Ovary (tissue), 7 donors: ENCODE measurements at regions not wholly inside any gene's neighbourhood (a gene's known extent, or its start where the extent isn't known, plus 50 kb on each side); places are given as distances from the start of the nearest gene placed in this dataset.

ENCODE experiments used
- DNase-seq, 5 donors: peaks; one replicate each; pipeline ENCODE4 v3.0.0-alpha.2; 2019 to 2020
- H3K27ac ChIP-seq, 2 donors: fragments of 200-600 bp; one replicate each; pipeline versions ENCODE4 v1.5.1 to v1.8.0; 2019 to 2022
- H3K27me3 ChIP-seq: fragments of 200-600 bp; one replicate; pipeline ENCODE4 v1.8.0; 2022
- H3K36me3 ChIP-seq: fragments of 200-600 bp; sonication (generic); one replicate; pipeline ENCODE4 v1.5.1; 2019
- H3K4me1 ChIP-seq: one replicate; pipeline ENCODE4 v1.8.1; 2013; ENCODE audit warnings: mild to moderate bottlenecking, moderate library complexity; ENCODE audit not compliant: insufficient read depth
- H3K4me3 ChIP-seq: fragments of 200-600 bp; sonication (generic); one replicate; pipeline ENCODE4 v1.5.1; 2017
- H3K9me3 ChIP-seq, 2 donors: fragments of 200-600 bp in 1 of 2; sonication (generic) in 1 of 2; one replicate each; pipeline versions ENCODE4 v1.5.1 to v1.8.1; 2013 to 2019; ENCODE audit warnings: mild to moderate bottlenecking in 1 of 2, moderate library complexity in 1 of 2
- CTCF ChIP-seq, 3 donors: fragments of 450-650 bp in 2 of 3; fragments of 200-600 bp in 1 of 3; IDR thresholded peaks; one replicate each; pipeline versions ENCODE4 v1.5.1 to v1.8.0; 2016 to 2022; ENCODE audit warnings: antibody characterized with exemption in 3 of 3, mild to moderate bottlenecking in 1 of 3
- EP300 ChIP-seq: sonication (generic); formaldehyde crosslinking; IDR thresholded peaks from one replicate; pipeline ENCODE4 v1.6.1; 2017; ENCODE audit warnings: antibody characterized with exemption
- POLR2A ChIP-seq: fragments of 450-650 bp; IDR thresholded peaks from one replicate; pipeline ENCODE4 v1.6.1; 2017; ENCODE audit warnings: antibody characterized with exemption, mild to moderate bottlenecking, moderate library complexity
- WGBS, 3 donors: extraction: QIAGEN DNeasy Blood & Tissue Kit in 1 of 3; methylation state at CpG; one replicate each; pipeline versions ENCODE4 v1.1.5 to v1.1.7; 2013 to 2017; 5-methylcytosine and 5-hydroxymethylcytosine counted together
- intact Hi-C, 4 donors: fragments of 100-400 bp; cut with DNase I; formaldehyde crosslinking; loops; one replicate each; pipeline versions ENCODE4 v1.11.0 to v1.15.1; 2022 to 2023
- donor health status: DM: no; HTN: no; CAD: no; lungs with moderate emphysema.
- donor health status: DM: no; HTN: no; CAD: no.
- donor health status: Bipolar disorder and iron deficiency.
- donor health status: DM: no; HTN: no; CAD: no.
- donor health status: DM: yes; HTN: yes; CAD: no.

- TF ChIP-seq CTCF (IDR thresholded peaks at IDR 0.05): no peak
- Histone ChIP-seq H3K4me3 (no peak overlapping the region), H3K9me3 (no peaks in the 10 kb centered on the region), H3K27ac (no peak overlapping the region), H3K27me3 (no peaks in the 10 kb centered on the region), H3K36me3 (no peaks in the 10 kb centered on the region), H3K4me1 (no peaks in the 10 kb centered on the region)
- 96 to 98% (median 97%) methylated on average over 2 of the region's 2 CpGs for WGBS, 3 donors
- DNase-seq: no peak
- intact Hi-C loops: loop anchor here in 1 of 4 donors (1.0 kb wide), 1 partner anchor 37 kb away; no protein-coding TSS in a partner anchor
Observed at GRCh38 chr10:61189912-61190311, 245.9 kb upstream of the RHOBTB1 start.

GRCh38 chr10:61188691-61189090 is 244.7 kb upstream of the RHOBTB1 start:
- Histone ChIP-seq H3K4me3 (no peak overlapping the region), H3K4me1 (no peaks in the 10 kb centered on the region), H3K27ac (no peak overlapping the region), H3K27me3 (no peaks in the 10 kb centered on the region), H3K36me3 (no peaks in the 10 kb centered on the region), H3K9me3 (no peaks in the 10 kb centered on the region)
- no peak for DNase-seq
- intact Hi-C loops: loop anchor here in 1 of 4 donors (1.0 kb wide), 1 partner anchor 35 kb away; no protein-coding TSS in a partner anchor
- TF ChIP-seq EP300: no peak
- no peak for TF ChIP-seq POLR2A
- TF ChIP-seq CTCF (IDR thresholded peaks at IDR 0.05): no peak

- DNase-seq: no peak
- Histone ChIP-seq H3K4me1 (no peaks in the 10 kb centered on the region), H3K27me3 (no peaks in the 10 kb centered on the region), H3K9me3 (no peaks in the 10 kb centered on the region), H3K36me3 (no peaks in the 10 kb centered on the region), H3K27ac (no peak overlapping the region), H3K4me3 (no peak overlapping the region)
- TF ChIP-seq POLR2A (no peak), CTCF (IDR thresholded peaks at IDR 0.05) (no peak), EP300 (no peak)
- intact Hi-C loops: no loop called here
Observed at GRCh38 chr10:61188101-61188500, 244.1 kb upstream of the RHOBTB1 start.

- Histone ChIP-seq H3K4me3 (no peak overlapping the region), H3K36me3 (no peaks in the 10 kb centered on the region), H3K27me3 (no peaks in the 10 kb centered on the region), H3K27ac (no peak overlapping the region), H3K4me1 (no peaks in the 10 kb centered on the region), H3K9me3 (no peaks in the 10 kb centered on the region)
- intact Hi-C loops: no loop called here
- TF ChIP-seq CTCF (IDR thresholded peaks at IDR 0.05): no peak
- no peak for TF ChIP-seq POLR2A
- TF ChIP-seq EP300: no peak
- DNase-seq: no peak
- 86 to 95% (median 92%) methylated on average over 1 of the region's 1 CpG for WGBS, 3 donors
Observed at GRCh38 chr10:61187601-61188000, 243.6 kb upstream of the RHOBTB1 start.

GRCh38 chr10:61186408-61186807 is 242.4 kb upstream of the RHOBTB1 start:
- H3K4me1 ChIP-seq: no peaks in the 10 kb centered on the region
- no peaks in the 10 kb centered on the region for H3K36me3 ChIP-seq
- intact Hi-C loops: no loop called here
- H3K9me3 ChIP-seq: no peaks in the 10 kb centered on the region
- H3K27ac ChIP-seq: no peak overlapping the region
- H3K4me3 ChIP-seq: no peak overlapping the region
- no peaks in the 10 kb centered on the region for H3K27me3 ChIP-seq
- WGBS, 3 donors: 91 to 97% (median 96%) methylated on average over 8 of the region's 8 CpGs
- no peak for DNase-seq
- no peak for TF ChIP-seq CTCF (IDR thresholded peaks at IDR 0.05)
- no peak for TF ChIP-seq EP300
- TF ChIP-seq POLR2A: no peak
